Astrocyte (in vitro differentiated cells and primary cell): ENCODE measurements at regions not wholly inside any gene's neighbourhood (a gene's known extent, or its start where the extent isn't known, plus 50 kb on each side); places are given as distances from the start of the nearest gene placed in this dataset.

Source experiments
- EZH2 ChIP-seq: IDR thresholded peaks from 2 replicates; pipeline ENCODE4 v1.6.1; 2012; ENCODE audit warnings: mild to moderate bottlenecking, low read length, inconsistent platforms; ENCODE audit not compliant: insufficient read depth
- TF ChIP-seq, protein P1 (sequence below): IDR thresholded peaks from 2 replicates; pipeline ENCODE4 v1.5.1; 2011; ENCODE audit warnings: low read depth, mild to moderate bottlenecking, inconsistent platforms, low read length, moderate library complexity; ENCODE audit not compliant: insufficient read depth

DNA sequence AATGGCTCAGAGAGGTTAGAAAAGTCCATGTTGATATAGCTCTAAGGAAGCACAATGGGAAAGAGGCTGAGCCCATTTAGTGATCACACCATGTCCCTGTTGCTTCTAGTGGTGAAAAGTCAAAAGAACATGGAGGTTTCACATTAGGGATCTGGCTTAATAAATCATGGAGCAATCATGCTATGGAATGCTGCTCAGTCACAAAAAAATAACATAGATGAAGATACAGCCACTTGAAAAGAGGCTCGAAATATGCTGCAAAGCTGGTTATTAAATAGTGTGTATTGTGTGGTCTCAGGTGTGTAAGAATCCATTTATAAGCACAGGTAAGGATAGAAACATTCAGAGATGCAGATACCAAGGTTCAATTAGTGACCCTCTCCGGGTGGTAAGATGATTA, 63.6 kb upstream of the CPO start:
- TF ChIP-seq, protein P1, sequence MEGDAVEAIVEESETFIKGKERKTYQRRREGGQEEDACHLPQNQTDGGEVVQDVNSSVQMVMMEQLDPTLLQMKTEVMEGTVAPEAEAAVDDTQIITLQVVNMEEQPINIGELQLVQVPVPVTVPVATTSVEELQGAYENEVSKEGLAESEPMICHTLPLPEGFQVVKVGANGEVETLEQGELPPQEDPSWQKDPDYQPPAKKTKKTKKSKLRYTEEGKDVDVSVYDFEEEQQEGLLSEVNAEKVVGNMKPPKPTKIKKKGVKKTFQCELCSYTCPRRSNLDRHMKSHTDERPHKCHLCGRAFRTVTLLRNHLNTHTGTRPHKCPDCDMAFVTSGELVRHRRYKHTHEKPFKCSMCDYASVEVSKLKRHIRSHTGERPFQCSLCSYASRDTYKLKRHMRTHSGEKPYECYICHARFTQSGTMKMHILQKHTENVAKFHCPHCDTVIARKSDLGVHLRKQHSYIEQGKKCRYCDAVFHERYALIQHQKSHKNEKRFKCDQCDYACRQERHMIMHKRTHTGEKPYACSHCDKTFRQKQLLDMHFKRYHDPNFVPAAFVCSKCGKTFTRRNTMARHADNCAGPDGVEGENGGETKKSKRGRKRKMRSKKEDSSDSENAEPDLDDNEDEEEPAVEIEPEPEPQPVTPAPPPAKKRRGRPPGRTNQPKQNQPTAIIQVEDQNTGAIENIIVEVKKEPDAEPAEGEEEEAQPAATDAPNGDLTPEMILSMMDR, result no peak
- no peak for TF ChIP-seq EZH2
